Dedifferentiated amniotic fluid mesenchymal stem cell (primary cell): ENCODE measurements at regions not wholly inside any gene's neighbourhood (a gene's known extent, or its start where the extent isn't known, plus 50 kb on each side); places are given as distances from the start of the nearest gene placed in this dataset.

Experiments
- DNase-seq: peaks from one replicate; pipeline ENCODE4 v3.0.0-alpha.2; 2016; ENCODE audit errors: extremely low spot score

GRCh38 chr7:131251371-131251770 lies 76.3 kb upstream of the MKLN1 start:
- DNase-seq, result no peak

DNA sequence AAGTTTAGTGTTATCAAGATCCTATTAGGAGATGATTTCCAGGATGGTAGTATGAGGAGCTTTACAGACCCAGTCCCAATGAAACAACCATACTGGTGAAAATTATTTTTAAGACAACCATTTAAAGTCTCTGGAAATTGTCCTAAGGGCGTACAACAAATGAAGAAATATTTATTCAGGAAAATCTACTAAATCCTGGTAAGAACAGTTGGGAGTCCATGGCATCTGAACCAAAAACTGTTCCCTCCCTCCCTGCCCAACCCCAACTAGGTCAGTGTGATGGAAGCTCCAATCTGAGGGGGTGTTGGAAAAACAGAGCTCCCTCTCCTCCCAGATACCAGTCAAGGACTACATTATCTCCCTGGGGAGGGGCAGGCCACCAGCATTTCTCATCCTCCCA lies 74.7 kb upstream of the MKLN1 start:
- DNase-seq, result no peak

DNA sequence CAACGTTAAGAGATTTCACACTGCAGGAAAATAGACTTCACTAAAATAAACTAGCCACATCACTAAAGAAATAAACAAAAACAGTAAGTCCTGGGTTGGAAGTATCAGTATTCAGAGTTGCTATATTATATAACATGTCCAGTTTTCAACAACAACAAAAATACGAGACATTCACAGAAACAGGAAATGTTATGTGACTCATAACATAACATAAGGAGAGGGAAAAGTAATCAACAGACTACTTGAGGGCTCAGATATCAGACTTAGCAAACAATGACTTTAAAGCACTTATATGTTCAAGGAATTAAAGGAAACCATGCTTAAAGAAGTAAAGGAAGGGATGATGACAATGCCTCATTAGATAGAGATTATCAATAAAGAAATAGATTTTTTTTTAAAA lies 73.5 kb upstream of the MKLN1 start:
- DNase-seq, result no peak

GRCh38 chr7:131255242-131255641 lies 72.4 kb upstream of the MKLN1 start:
- no peak for DNase-seq

DNA sequence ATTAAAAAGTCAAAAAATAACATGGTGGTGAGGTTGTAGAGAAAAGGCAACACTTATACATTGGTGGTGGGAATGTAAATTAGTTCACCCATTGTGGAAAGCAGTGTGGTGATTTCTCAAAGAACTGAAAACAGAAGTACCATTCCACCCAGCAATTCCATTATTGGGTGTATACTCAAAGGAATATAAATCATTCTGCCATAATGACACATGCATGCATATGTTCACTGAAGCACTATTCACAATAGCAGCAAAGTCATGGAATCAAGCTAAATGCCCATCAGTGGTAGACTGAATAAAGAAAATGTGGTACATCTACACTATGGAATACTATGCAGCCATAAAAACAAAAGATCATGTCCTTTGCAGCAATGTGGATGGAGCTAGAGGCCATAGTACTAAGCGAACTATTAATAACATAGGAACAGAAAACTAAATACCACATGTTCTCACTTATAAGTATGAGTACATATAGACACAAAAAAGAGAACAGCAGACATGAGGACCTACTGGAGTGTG lies 66.1 kb upstream of the MKLN1 start:
- DNase-seq, result no peak

GRCh38 chr7:131265227-131265626 lies 62.4 kb upstream of the MKLN1 start:
- DNase-seq, result no peak

GRCh38 chr7:131267631-131268030 lies 60.0 kb upstream of the MKLN1 start:
- no peak for DNase-seq

DNA sequence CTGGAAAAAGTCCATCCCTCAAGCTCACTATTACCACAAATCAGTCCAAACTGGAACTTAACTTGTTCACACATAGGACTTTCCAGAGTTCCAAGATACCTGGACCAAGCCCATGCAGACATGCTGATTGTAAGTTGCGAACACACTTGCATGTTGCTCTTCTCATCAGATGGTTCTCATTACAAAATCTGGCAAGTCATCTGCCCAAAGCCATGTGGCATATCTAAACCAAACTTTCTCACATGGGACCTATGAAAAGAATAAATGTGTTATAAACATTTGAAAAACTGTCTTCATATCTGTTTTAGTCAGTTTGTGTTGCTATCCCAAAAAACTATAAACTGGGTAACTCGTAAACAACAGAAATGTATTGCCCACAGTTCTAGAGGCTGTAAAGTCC lies 58.8 kb upstream of the MKLN1 start:
- DNase-seq, result no peak

GRCh38 chr7:131272086-131272485 lies 55.6 kb upstream of the MKLN1 start:
- no peak for DNase-seq

DNA sequence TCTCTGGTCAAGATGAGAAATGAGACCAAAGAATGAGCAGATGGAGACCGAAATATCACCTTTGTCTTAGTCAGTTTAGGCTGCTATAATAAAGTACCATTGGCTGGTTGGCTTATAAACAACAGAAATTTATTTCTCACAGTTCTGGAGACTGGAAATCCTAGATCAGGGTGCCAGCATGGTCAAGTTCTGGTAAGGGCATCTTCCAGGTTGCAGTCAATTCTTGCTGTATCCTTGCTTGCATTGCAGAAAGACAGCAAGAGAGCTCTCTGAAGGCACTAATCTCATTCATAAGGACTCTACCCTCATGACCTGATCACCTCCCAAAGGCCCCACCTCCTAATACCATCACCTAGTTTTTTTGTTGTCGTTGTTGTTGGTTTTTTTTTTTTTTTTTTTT lies 52.7 kb upstream of the MKLN1 start:
- DNase-seq, result no peak

- no peak for DNase-seq
Measured at GRCh38 chr7:131276190-131276589, 51.5 kb upstream of the MKLN1 start.

DNA sequence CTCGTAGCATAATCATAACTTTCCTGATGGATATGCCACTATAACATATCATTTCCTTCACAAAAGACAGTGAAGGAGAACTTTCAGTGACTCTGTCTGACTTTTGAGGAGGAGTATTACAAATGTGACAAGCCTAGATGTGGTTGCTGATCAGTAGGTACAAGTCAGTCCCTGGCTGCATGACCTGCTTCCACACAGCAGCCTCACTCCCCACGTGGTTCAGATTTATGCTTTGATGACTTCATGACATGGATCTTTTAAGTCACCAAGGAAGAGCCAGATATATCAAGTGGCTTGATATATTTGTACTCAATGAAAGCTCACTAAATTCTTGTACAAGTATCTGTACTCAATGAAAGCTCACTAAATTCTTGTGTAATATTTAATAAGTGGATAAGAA lies 50.9 kb upstream of the MKLN1 start:
- no peak for DNase-seq
